SK-N-SH (cell line): ENCODE measurements at regions not wholly inside any gene's neighbourhood (a gene's known extent, or its start where the extent isn't known, plus 50 kb on each side); places are given as distances from the start of the nearest gene placed in this dataset.

Experiments used
- CTCF ChIA-PET: fragments of 300-600, 350-600 bp; formaldehyde crosslinking; extraction: SDS; loops from one replicate; lab custom pipeline; 2021; lab: Yijun Ruan, JAX
- POLR2A ChIA-PET: fragments of 350-600 bp; sonication (Branson Sonifier 250); formaldehyde crosslinking; extraction: SDS; loops from one replicate; lab custom pipeline; 2020; ENCODE audit warnings: antibody characterized with exemption, inconsistent platforms; lab: Yijun Ruan, JAX
- DNase-seq: peaks from one replicate; pipeline ENCODE4 v3.0.0; 2012
- H2AFZ ChIP-seq: fragments of 200-600 bp; sonication (generic); 2 replicates; pipeline ENCODE4 v1.8.1; 2016; ENCODE audit warnings: antibody characterized with exemption, mild to moderate bottlenecking, low read depth
- H3F3A ChIP-seq: fragments of 200-600 bp; sonication (generic); replicated peaks from 2 replicates; pipeline ENCODE3; 2016; ENCODE audit warnings: antibody characterized with exemption, mild to moderate bottlenecking; ENCODE audit not compliant: insufficient read depth
- H3K27ac ChIP-seq, 2 experiments: fragments of 200-500 bp in 1 of 2; fragments of 200-600 bp in 1 of 2; sonication (Bioruptor generic) in 1 of 2; sonication (generic), shearing (Covaris generic) in 1 of 2; 2 replicates each; pipeline versions ENCODE4 v1.5.1 to v1.6.1; 2014 to 2016; ENCODE audit warnings: low read depth in 2 of 2, inconsistent platforms in 1 of 2, low read length in 1 of 2, mild to moderate bottlenecking in 1 of 2, mixed read lengths in 1 of 2
- H3K27me3 ChIP-seq: fragments of 200-600 bp; sonication (generic), shearing (Covaris generic); 2 replicates; pipeline ENCODE4 v1.6.1; 2016; ENCODE audit warnings: mixed run types; ENCODE audit not compliant: insufficient read depth
- H3K36me3 ChIP-seq, 2 experiments: fragments of 200-500 bp in 1 of 2; fragments of 200-600 bp in 1 of 2; sonication (Bioruptor generic) in 1 of 2; sonication (generic) in 1 of 2; replicated peaks in 1 of 2; 2 replicates each; pipeline versions ENCODE3 to v1.5.1; 2014 to 2016; ENCODE audit warnings: low read length in 1 of 2, mild to moderate bottlenecking in 1 of 2; ENCODE audit not compliant: insufficient read depth in 2 of 2, control insufficient read depth in 1 of 2
- H3K4me1 ChIP-seq, 2 experiments: fragments of 200-500 bp in 1 of 2; fragments of 200-600 bp in 1 of 2; sonication (Bioruptor generic) in 1 of 2; sonication (generic), shearing (Covaris generic) in 1 of 2; 2 replicates each; pipeline versions ENCODE4 v1.5.1 to v1.6.1; 2014 to 2016; ENCODE audit warnings: low read depth in 1 of 2, low read length in 1 of 2, mixed run types in 1 of 2; ENCODE audit not compliant: insufficient read depth in 2 of 2, control insufficient read depth in 1 of 2
- H3K4me2 ChIP-seq: fragments of 200-600 bp; sonication (generic), shearing (Covaris generic); 2 replicates; pipeline ENCODE4 v1.6.1; 2017; ENCODE audit warnings: mixed run types
- H3K4me3 ChIP-seq, 2 experiments: fragments of 200-500 bp in 1 of 2; fragments of 200-600 bp in 1 of 2; sonication (Bioruptor generic) in 1 of 2; sonication (generic), shearing (Covaris generic) in 1 of 2; 2 replicates each; pipeline versions ENCODE4 v1.5.1 to v1.8.1; 2014 to 2016; ENCODE audit warnings: low read depth in 2 of 2, inconsistent platforms in 1 of 2, low read length in 1 of 2, mild to moderate bottlenecking in 1 of 2, mixed read lengths in 1 of 2, moderate library complexity in 1 of 2
- H3K79me2 ChIP-seq: fragments of 200-600 bp; sonication (generic); 2 replicates; pipeline ENCODE4 v1.8.1; 2017; ENCODE audit warnings: mild to moderate bottlenecking; ENCODE audit not compliant: insufficient read depth
- H3K9ac ChIP-seq: fragments of 200-600 bp; sonication (generic); 2 replicates; pipeline ENCODE4 v1.6.1; 2017; ENCODE audit warnings: mixed run types
- H3K9me2 ChIP-seq: fragments of 200-600 bp; sonication (generic); 2 replicates; pipeline ENCODE4 v1.6.1; 2017; ENCODE audit warnings: mixed run types
- H3K9me3 ChIP-seq: fragments of 200-600 bp; sonication (generic); 2 replicates; pipeline ENCODE4 v1.6.1; 2017; ENCODE audit warnings: mixed run types, mild to moderate bottlenecking, moderate library complexity
- H4K20me1 ChIP-seq: fragments of 200-600 bp; sonication (generic); 2 replicates; pipeline ENCODE4 v1.6.1; 2017; ENCODE audit warnings: mild to moderate bottlenecking, mixed run types; ENCODE audit not compliant: insufficient read depth
- CTCF ChIP-seq: fragments of 200-600 bp; sonication (generic); IDR thresholded peaks from 2 replicates; pipeline ENCODE4 v1.6.1; 2017; ENCODE audit warnings: antibody characterized with exemption, mild to moderate bottlenecking, moderate library complexity
- ELF1 ChIP-seq: IDR thresholded peaks from 2 replicates; pipeline ENCODE4 v1.4.0; 2012
- EZH2phosphoT487 ChIP-seq: fragments of 200-600 bp; sonication (generic); IDR thresholded peaks from 2 replicates; pipeline ENCODE4 v1.6.1; 2017; ENCODE audit warnings: low read depth, mixed run types, mild to moderate bottlenecking, antibody characterized with exemption, moderate library complexity, borderline replicate concordance
- GABPA ChIP-seq: IDR thresholded peaks from 2 replicates; pipeline ENCODE4 v1.4.0; 2012; ENCODE audit warnings: low read depth, mild to moderate bottlenecking
- GATA2 ChIP-seq: sonication (generic); formaldehyde crosslinking; IDR thresholded peaks from 2 replicates; pipeline ENCODE4 v1.5.0; 2020; ENCODE audit warnings: mild to moderate bottlenecking, missing genetic modification reagents
- JUND ChIP-seq: IDR thresholded peaks from 2 replicates; pipeline ENCODE4 v1.4.0; 2012
- MEF2A ChIP-seq: IDR thresholded peaks from 2 replicates; pipeline ENCODE4 v1.4.0; 2012; ENCODE audit warnings: low read depth, borderline replicate concordance
- NFIC ChIP-seq: IDR thresholded peaks from 2 replicates; pipeline ENCODE4 v1.4.0; 2012; ENCODE audit warnings: borderline replicate concordance
- NRF1 ChIP-seq: IDR thresholded peaks from 2 replicates; pipeline ENCODE4 v1.6.1; 2012; ENCODE audit warnings: low read depth, mild to moderate bottlenecking, low read length
- RCOR1 ChIP-seq: fragments of 150-350 bp; IDR thresholded peaks from 2 replicates; pipeline ENCODE4 v1.6.1; 2017; ENCODE audit warnings: antibody characterized with exemption, low read length
- REST ChIP-seq: IDR thresholded peaks from 2 replicates; pipeline ENCODE4 v1.6.1; 2012; ENCODE audit warnings: mild to moderate bottlenecking, low read depth, low read length, moderate library complexity
- RFX5 ChIP-seq: IDR thresholded peaks from 2 replicates; pipeline ENCODE4 v1.6.1; 2012; ENCODE audit warnings: mild to moderate bottlenecking, improper control_type of control experiment, low read length
- SIN3A ChIP-seq: IDR thresholded peaks from 2 replicates; pipeline ENCODE4 v1.6.1; 2012; ENCODE audit warnings: low read depth, mild to moderate bottlenecking, low read length, moderate library complexity, borderline replicate concordance
- TAF1 ChIP-seq: IDR thresholded peaks from 2 replicates; pipeline ENCODE4 v1.6.1; 2012; ENCODE audit warnings: low read depth, mild to moderate bottlenecking, low read length, moderate library complexity, borderline replicate concordance
- TEAD4 ChIP-seq: IDR thresholded peaks from 2 replicates; pipeline ENCODE4 v1.4.0; 2012; ENCODE audit warnings: mild to moderate bottlenecking, borderline replicate concordance; ENCODE audit not compliant: insufficient read depth
- USF1 ChIP-seq: IDR thresholded peaks from 2 replicates; pipeline ENCODE4 v1.4.0; 2012; ENCODE audit warnings: low read depth, borderline replicate concordance
- USF2 ChIP-seq: fragments of 150-350 bp; IDR thresholded peaks from 2 replicates; pipeline ENCODE4 v1.6.1; 2017; ENCODE audit warnings: antibody characterized with exemption, low read length, low read depth, borderline replicate concordance
- YY1 ChIP-seq: IDR thresholded peaks from 2 replicates; pipeline ENCODE4 v1.4.0; 2012; ENCODE audit warnings: low read depth, mild to moderate bottlenecking
- WGBS: methylation state at CpG from one replicate; pipeline ENCODE4 v1.1.6; 2017; ENCODE audit warnings: low lambda C conversion rate; 5-methylcytosine and 5-hydroxymethylcytosine counted together

- H3K79me2 ChIP-seq, result no peaks in the 10 kb centered on the region
- H3K4me3 ChIP-seq, result no peak overlapping the region
- no peaks in the 10 kb centered on the region for H3K9me3 ChIP-seq
- H4K20me1 ChIP-seq, result no peaks in the 10 kb centered on the region
- H3K9ac ChIP-seq, result no peak overlapping the region
- no peaks in the 10 kb centered on the region for H3K9me2 ChIP-seq
- TF ChIP-seq RCOR1 (no peak), SIN3A (no peak), TEAD4 (no peak), USF2 (no peak), REST (no peak), RFX5 (no peak), MEF2A (no peak), GABPA (no peak)
- POLR2A ChIA-PET, result no interaction called here
- no peak overlapping the region for H3K4me2 ChIP-seq
- H3F3A ChIP-seq, result no peaks in the 10 kb centered on the region
- no peak overlapping the region for H3K27ac ChIP-seq
- H3K27me3 ChIP-seq, result no peaks in the 10 kb centered on the region
- H3K4me1 ChIP-seq, result no peaks in the 10 kb centered on the region
- DNase-seq, result no peak
- no peak overlapping the region for H2AFZ ChIP-seq
- WGBS, result 26% methylated on average over 4 of the region's 4 CpGs
- H3K36me3 ChIP-seq, result no peaks in the 10 kb centered on the region
- CTCF ChIA-PET, result no interaction called here
These were observed 162.9 kb downstream of the NHLRC3 start for GRCh38 chr13:39201180-39201579.

- WGBS, result 25% methylated on average over 7 of the region's 7 CpGs
- no peaks in the 10 kb centered on the region for H3K79me2 ChIP-seq
- H3K4me2 ChIP-seq, result no peak overlapping the region
- TF ChIP-seq ELF1 (no peak), REST (no peak), CTCF (no peak), NFIC (no peak), USF1 (no peak), YY1 (no peak), GABPA (no peak), NRF1 (no peak), TAF1 (no peak), GATA2 (CRISPR knock-in tag) (no peak), JUND (no peak), EZH2phosphoT487 (no peak)
- H2AFZ ChIP-seq, result no peak overlapping the region
- POLR2A ChIA-PET, result no interaction called here
- H3F3A ChIP-seq, result no peaks in the 10 kb centered on the region
- H3K36me3 ChIP-seq, result no peaks in the 10 kb centered on the region
- H3K27ac ChIP-seq, result no peak overlapping the region
- no peak for DNase-seq
- no peak overlapping the region for H3K4me3 ChIP-seq
- CTCF ChIA-PET, result no interaction called here
- H3K27me3 ChIP-seq, result no peaks in the 10 kb centered on the region
- H3K9ac ChIP-seq, result no peak overlapping the region
- no peaks in the 10 kb centered on the region for H3K9me2 ChIP-seq
- no peaks in the 10 kb centered on the region for H3K9me3 ChIP-seq
- H3K4me1 ChIP-seq, result no peaks in the 10 kb centered on the region
- no peaks in the 10 kb centered on the region for H4K20me1 ChIP-seq
These were observed 164.5 kb downstream of the NHLRC3 start for GRCh38 chr13:39202746-39203145.
